ENCODE measurements at regions not wholly inside any gene's neighbourhood (a gene's known extent, or its start where the extent isn't known, plus 50 kb on each side); places are given as distances from the start of the nearest gene placed in this dataset.

GRCh38 chr7:35366167-35367155 lies 112.6 kb upstream of the TBX20 start:
- Mint-ChIP-seq H3K9me3 (no peaks in the 10 kb centered on the region), H3K4me1 (ENCODE audit: unreplicated experiment) (no peaks in the 10 kb centered on the region), H3K27ac (no peak overlapping the region), H3K27me3 (no peaks in the 10 kb centered on the region), H3K36me3 (no peaks in the 10 kb centered on the region), H3K4me3 (no peak overlapping the region)
- no peak for DNase-seq (ENCODE audit: extremely low spot score, unreplicated experiment)
- TF ChIP-seq CTCF (conservative IDR thresholded peaks at IDR 0.05): no peak

- no peaks in the 10 kb centered on the region for H3K27me3 Mint-ChIP-seq
- no peak overlapping the region for H3K27ac Mint-ChIP-seq
- H3K4me1 Mint-ChIP-seq (ENCODE audit: unreplicated experiment): no peaks in the 10 kb centered on the region
- DNase-seq (ENCODE audit: extremely low spot score, unreplicated experiment): no peak
- no peak for TF ChIP-seq CTCF (conservative IDR thresholded peaks at IDR 0.05)
- H3K9me3 Mint-ChIP-seq: no peaks in the 10 kb centered on the region
- no peak overlapping the region for H3K4me3 Mint-ChIP-seq
- H3K36me3 Mint-ChIP-seq: no peaks in the 10 kb centered on the region
Measured at GRCh38 chr7:35365523-35365922, 111.6 kb upstream of the TBX20 start.

- H3K4me1 Mint-ChIP-seq (ENCODE audit: unreplicated experiment): no peaks in the 10 kb centered on the region
- no peak for TF ChIP-seq CTCF (conservative IDR thresholded peaks at IDR 0.05)
Measured at GRCh38 chr7:35362341-35362740, 108.4 kb upstream of the TBX20 start.

GRCh38 chr7:35359423-35359822 lies 105.5 kb upstream of the TBX20 start:
- Mint-ChIP-seq H3K36me3 (no peaks in the 10 kb centered on the region), H3K9me3 (peaks cover 8% of the 10 kb centered on the region), H3K4me3 (no peak overlapping the region), H3K4me1 (ENCODE audit: unreplicated experiment) (peaks cover 20% of the 10 kb centered on the region), H3K27ac (no peak overlapping the region), H3K27me3 (no peaks in the 10 kb centered on the region)
- TF ChIP-seq CTCF (conservative IDR thresholded peaks at IDR 0.05): no peak
- no peak for DNase-seq (ENCODE audit: extremely low spot score, unreplicated experiment)

More at GRCh38 chr7:35362341-35362740, 108.4 kb upstream of the TBX20 start:
- H3K27me3 Mint-ChIP-seq: no peaks in the 10 kb centered on the region
- DNase-seq (ENCODE audit: extremely low spot score, unreplicated experiment): no peak
- H3K27ac Mint-ChIP-seq: no peak overlapping the region
- H3K36me3 Mint-ChIP-seq: no peaks in the 10 kb centered on the region
- peaks cover 1% of the 10 kb centered on the region for H3K9me3 Mint-ChIP-seq
- no peak overlapping the region for H3K4me3 Mint-ChIP-seq

GRCh38 chr7:35356495-35356894 lies 102.6 kb upstream of the TBX20 start:
- Mint-ChIP-seq H3K4me3 (no peak overlapping the region), H3K36me3 (no peaks in the 10 kb centered on the region), H3K27me3 (no peaks in the 10 kb centered on the region), H3K27ac (no peak overlapping the region), H3K9me3 (peaks cover 8% of the 10 kb centered on the region), H3K4me1 (ENCODE audit: unreplicated experiment) (peaks cover 27% of the 10 kb centered on the region)
- no peak for TF ChIP-seq CTCF (conservative IDR thresholded peaks at IDR 0.05)
- no peak for DNase-seq (ENCODE audit: extremely low spot score, unreplicated experiment)

Data from type B pancreatic cell (in vitro differentiated cells).